GM12878 (cell line): ENCODE measurements at regions not wholly inside any gene's neighbourhood (a gene's known extent, or its start where the extent isn't known, plus 50 kb on each side); places are given as distances from the start of the nearest gene placed in this dataset.

ENCODE experiments used
- ATAC-seq: fragments of 200-7000 bp; cut with Tn5 transposase; 3 replicates; pipeline ENCODE4 v1.9.1; 2020; ENCODE audit warnings: mild to moderate bottlenecking, moderate library complexity
- BruUV-seq: library from RNA; stranded (reverse); fragments of 400-500 nt; replicated peaks from 2 replicates; lab custom pipeline; 2021; lab: Mats Ljungman, UMichigan
- CTCF ChIA-PET: fragments of 300-600 bp; sonication (Branson Sonifier 250); formaldehyde crosslinking; extraction: SDS; loops from one replicate; lab custom pipeline; 2021; ENCODE audit warnings: inconsistent platforms; lab: Yijun Ruan, JAX
- POLR2A ChIA-PET: fragments of 350-600 bp; formaldehyde crosslinking; extraction: SDS; loops from one replicate; lab custom pipeline; 2021; ENCODE audit warnings: inconsistent platforms; lab: Charles Lee
- RAD21 ChIA-PET: fragments of 300-600 bp; sonication (Branson Sonifier 250); formaldehyde crosslinking; loops from one replicate; lab custom pipeline; 2023; ENCODE audit warnings: antibody characterized with exemption; ENCODE audit not compliant: unreplicated experiment; lab: Charles Lee
- SMC1A ChIA-PET: fragments of 300-600 bp; sonication (Branson Sonifier 250); formaldehyde crosslinking; loops from one replicate; lab custom pipeline; 2023; ENCODE audit not compliant: unreplicated experiment, uncharacterized antibody; lab: Charles Lee
- DNase-seq: peaks from one replicate; pipeline ENCODE4 v3.0.0-alpha.2; 2011; ENCODE audit warnings: low read depth, low spot score
- FAIRE-seq: peaks from 3 replicates; lab custom pipeline; 2011; peaks lifted over from hg19 to GRCh38; lab: Jason Lieb, UNC
- H2AFZ ChIP-seq: 2 replicates; pipeline ENCODE4 v1.6.0; 2011; ENCODE audit warnings: low read depth, low read length, control low read depth; ENCODE audit not compliant: control insufficient read depth
- H3K27ac ChIP-seq: 2 replicates; pipeline ENCODE4 v1.5.1; 2011; ENCODE audit warnings: control low read depth; ENCODE audit not compliant: control insufficient read depth, insufficient read depth
- H3K27me3 ChIP-seq, 2 experiments: replicated peaks in 1 of 2; 2 replicates each; pipeline versions ENCODE4 v1.6.0 to v1.6.1; 2011; ENCODE audit warnings: low read length in 1 of 2; ENCODE audit not compliant: control insufficient read depth in 2 of 2, insufficient read depth in 2 of 2
- H3K36me3 ChIP-seq, 2 experiments: 2 replicates each; pipeline ENCODE4 v1.5.1; 2011; ENCODE audit warnings: low read length in 1 of 2; ENCODE audit not compliant: control insufficient read depth in 2 of 2, insufficient read depth in 2 of 2
- H3K4me1 ChIP-seq: 2 replicates; pipeline ENCODE4 v1.6.1; 2011; ENCODE audit warnings: mild to moderate bottlenecking, low read length, moderate library complexity, mixed read lengths; ENCODE audit not compliant: control insufficient read depth, insufficient read depth
- H3K4me2 ChIP-seq: 2 replicates; pipeline ENCODE4 v1.6.0; 2011; ENCODE audit warnings: control low read depth; ENCODE audit not compliant: control insufficient read depth, insufficient read depth
- H3K4me3 ChIP-seq: fragments of 200-600 bp; sonication (generic); 2 replicates; pipeline ENCODE4 v1.5.1; 2016
- H3K79me2 ChIP-seq: 2 replicates; pipeline ENCODE4 v1.6.0; 2011; ENCODE audit warnings: low read length; ENCODE audit not compliant: control insufficient read depth, insufficient read depth
- H3K9ac ChIP-seq: 2 replicates; pipeline ENCODE4 v1.8.0; 2011; ENCODE audit warnings: low read length, control low read depth, mixed read lengths; ENCODE audit not compliant: control insufficient read depth, insufficient read depth
- H3K9me3 ChIP-seq: replicated peaks from 3 replicates; pipeline ENCODE4 v1.5.1; 2011; ENCODE audit warnings: mild to moderate bottlenecking, low read length; ENCODE audit not compliant: control insufficient read depth, insufficient read depth
- H4K20me1 ChIP-seq: 2 replicates; pipeline ENCODE4 v1.6.0; 2011; ENCODE audit not compliant: control insufficient read depth, insufficient read depth
- BHLHE40 ChIP-seq, 2 experiments: fragments of 450-650 bp in 1 of 2; IDR thresholded peaks; 2 replicates each; pipeline ENCODE4 v1.6.1; 2011 to 2017; ENCODE audit warnings: low read depth in 2 of 2, borderline replicate concordance in 1 of 2, improper control_type of control experiment in 1 of 2, low read length in 1 of 2, mild to moderate bottlenecking in 1 of 2
- CTCF ChIP-seq, 3 experiments: IDR thresholded peaks in 2 of 3; conservative IDR thresholded peaks in 1 of 3; 2 replicates each; pipeline ENCODE4 v1.5.1; 2011; ENCODE audit warnings: low read depth in 3 of 3, low read length in 3 of 3, mild to moderate bottlenecking in 3 of 3, control low read depth in 2 of 3, moderate library complexity in 2 of 3, inconsistent platforms in 1 of 3, mixed read lengths in 1 of 3; ENCODE audit not compliant: control insufficient read depth in 2 of 3, insufficient read depth in 1 of 3; ENCODE audit errors: extremely low read depth in 1 of 3
- KLF5 ChIP-seq: fragments of 450-650 bp; IDR thresholded peaks from 2 replicates; pipeline ENCODE4 v1.6.1; 2014; ENCODE audit warnings: mild to moderate bottlenecking; ENCODE audit not compliant: partially characterized antibody
- RAD21 ChIP-seq: IDR thresholded peaks from 2 replicates; pipeline ENCODE4 v1.6.1; 2011; ENCODE audit warnings: mild to moderate bottlenecking, low read depth, low read length, moderate library complexity; ENCODE audit not compliant: insufficient read depth
- SMC3 ChIP-seq: IDR thresholded peaks from 2 replicates; pipeline ENCODE4 v1.6.1; 2011; ENCODE audit warnings: low read length, improper control_type of control experiment, borderline replicate concordance
- WGBS: methylation state at CpG from one replicate; pipeline ENCODE4 v1.1.6; 2016; ENCODE audit warnings: low lambda C conversion rate; ENCODE audit not compliant: insufficient replicate concordance, insufficient coverage; ENCODE audit errors: missing lambda C conversion rate; 5-methylcytosine and 5-hydroxymethylcytosine counted together
- in situ Hi-C: fragments of 300-500 bp; cut with MboI; formaldehyde crosslinking; loops from 9 replicates; pipeline ENCODE4 v1.14.3; 2018; ENCODE audit warnings: mixed read lengths
- intact Hi-C: fragments of 100-400 bp; cut with micrococcal nuclease; formaldehyde crosslinking; loops from one replicate; pipeline ENCODE4 v1.14.2; 2022; ENCODE audit not compliant: unreplicated experiment
- TF ChIP-seq, protein P1 (sequence below): IDR thresholded peaks from 2 replicates; pipeline ENCODE4 v1.6.1; 2011; ENCODE audit warnings: low read depth, low read length, improper control_type of control experiment, borderline replicate concordance

DNA sequence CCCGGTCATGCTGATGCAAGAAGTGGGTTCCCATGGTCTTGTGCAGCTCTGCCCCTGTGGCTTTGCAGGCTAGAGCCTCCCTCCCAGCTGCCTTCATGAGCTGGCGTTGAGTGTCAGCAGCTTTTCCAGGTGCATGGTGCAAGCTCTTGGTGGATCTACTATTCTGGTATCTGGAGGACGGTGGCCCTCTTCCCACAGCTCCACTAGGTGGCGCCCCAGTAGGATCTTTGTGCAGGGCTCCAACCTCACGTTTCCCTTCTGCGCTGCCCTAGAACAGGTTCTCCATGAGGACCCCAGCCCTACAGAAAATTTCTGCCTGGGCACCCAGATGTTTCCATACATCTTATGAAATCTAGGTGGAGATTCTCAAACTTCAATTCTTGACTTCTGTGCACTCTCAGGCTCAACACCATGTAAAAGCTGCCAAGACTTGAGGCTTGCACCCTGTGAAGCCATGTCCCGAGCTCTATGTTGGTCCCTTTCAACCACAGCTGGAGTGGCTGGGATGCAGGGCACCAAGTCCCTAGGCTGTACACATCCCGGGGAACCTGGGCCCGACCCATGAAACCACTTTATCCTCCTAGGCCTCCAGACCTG, 238.4 kb upstream of the MDFIC2 start:
- Histone ChIP-seq H4K20me1 (no peaks in the 10 kb centered on the region), H3K4me3 (no peak overlapping the region), H3K27ac (no peak overlapping the region), H3K9me3 (no peaks in the 10 kb centered on the region), H3K36me3 (no peaks in the 10 kb centered on the region), H3K9ac (no peak overlapping the region)
- RAD21 ChIA-PET = interaction anchor here (0.6 to 1.5 kb wide), 9 partner anchors 100 to 1130 kb away, joined by 3 to 8 read pairs (median 4); no protein-coding TSS in a partner anchor
- in situ Hi-C loops = loop anchor here (10.0 kb wide), 1 partner anchor 1104 kb away; no protein-coding TSS in a partner anchor
- ATAC-seq = peak; percentile 93
- WGBS = 10% methylated on average over 9 of the region's 9 CpGs
- TF ChIP-seq SMC3 (peak; percentile 55; the same call in 1 of the 2 replicates), CTCF (IDR thresholded peaks at IDR 0.05 in 2 of 3, conservative IDR thresholded peaks at IDR 0.05 in 1 of 3; ENCODE audit: control insufficient read depth in 2 of 3, extremely low read depth in 1 of 3, insufficient read depth in 1 of 3, low read depth in 3 of 3, low read length in 3 of 3) (peak; percentile 56 to 71 (median 57)), RAD21 (peak; percentile 67), KLF5 (no peak), BHLHE40 (IDR thresholded peaks at IDR 0.05; ENCODE audit: borderline replicate concordance in 1 of 2, low read depth in 2 of 2, low read length in 1 of 2) (peak in 1 of 2 experiments; percentile 31; a peak in 1 of 4 replicates)
- TF ChIP-seq, protein P1, sequence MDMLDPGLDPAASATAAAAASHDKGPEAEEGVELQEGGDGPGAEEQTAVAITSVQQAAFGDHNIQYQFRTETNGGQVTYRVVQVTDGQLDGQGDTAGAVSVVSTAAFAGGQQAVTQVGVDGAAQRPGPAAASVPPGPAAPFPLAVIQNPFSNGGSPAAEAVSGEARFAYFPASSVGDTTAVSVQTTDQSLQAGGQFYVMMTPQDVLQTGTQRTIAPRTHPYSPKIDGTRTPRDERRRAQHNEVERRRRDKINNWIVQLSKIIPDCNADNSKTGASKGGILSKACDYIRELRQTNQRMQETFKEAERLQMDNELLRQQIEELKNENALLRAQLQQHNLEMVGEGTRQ = no peak
- TF ChIP-seq, all 136 proteins: peak for 4
- no peak overlapping the region for H3K4me2 ChIP-seq
- no peaks in the 10 kb centered on the region for H3K27me3 ChIP-seq
- intact Hi-C loops = loop anchor here (2.0 to 5.0 kb wide), 3 partner anchors 516 to 1102 kb away; no protein-coding TSS in a partner anchor
- DNase-seq (no peak), FAIRE-seq (no peak)
- ChIA-PET SMC1A (interaction anchor here (0.9 to 1.5 kb wide), 4 partner anchors 18 to 1130 kb away, joined by 3 to 7 read pairs (median 4); no protein-coding TSS in a partner anchor), POLR2A (no interaction called here), CTCF (interaction anchor here (0.6 to 2.9 kb wide), 21 partner anchors 9 to 1137 kb away, joined by 3 to 21 read pairs (median 5); no protein-coding TSS in a partner anchor)
- BruUV-seq = no TSS peak
- H3K79me2 ChIP-seq = no peaks in the 10 kb centered on the region
- H3K4me1 ChIP-seq = no peaks in the 10 kb centered on the region
- no peak overlapping the region for H2AFZ ChIP-seq
